KOPT-K1 (cell line): ENCODE measurements at regions not wholly inside any gene's neighbourhood (a gene's known extent, or its start where the extent isn't known, plus 50 kb on each side); places are given as distances from the start of the nearest gene placed in this dataset.
"Not testable (repeated sequence)": the region's sequence is repeated elsewhere in the genome, so short reads cannot be mapped to it uniquely, and the experiment has no call there.

Experiments used
- H3K27ac ChIP-seq: fragments of 200-600 bp; sonication (generic); 2 replicates; pipeline ENCODE4 v1.5.1; 2016; ENCODE audit warnings: antibody characterized with exemption, mild to moderate bottlenecking, low read depth, low read length; ENCODE audit not compliant: poor library complexity, severe bottlenecking
- H3K36me3 ChIP-seq: fragments of 200-600 bp; sonication (generic); 2 replicates; pipeline ENCODE4 v1.5.1; 2017; ENCODE audit warnings: antibody characterized with exemption, mild to moderate bottlenecking, low read length, moderate library complexity; ENCODE audit not compliant: insufficient read depth
- H3K9me3 ChIP-seq: fragments of 200-600 bp; sonication (generic); 2 replicates; pipeline ENCODE4 v1.5.1; 2017; ENCODE audit warnings: antibody characterized with exemption, low read length, mild to moderate bottlenecking; ENCODE audit not compliant: insufficient read depth, poor library complexity, severe bottlenecking

DNA sequence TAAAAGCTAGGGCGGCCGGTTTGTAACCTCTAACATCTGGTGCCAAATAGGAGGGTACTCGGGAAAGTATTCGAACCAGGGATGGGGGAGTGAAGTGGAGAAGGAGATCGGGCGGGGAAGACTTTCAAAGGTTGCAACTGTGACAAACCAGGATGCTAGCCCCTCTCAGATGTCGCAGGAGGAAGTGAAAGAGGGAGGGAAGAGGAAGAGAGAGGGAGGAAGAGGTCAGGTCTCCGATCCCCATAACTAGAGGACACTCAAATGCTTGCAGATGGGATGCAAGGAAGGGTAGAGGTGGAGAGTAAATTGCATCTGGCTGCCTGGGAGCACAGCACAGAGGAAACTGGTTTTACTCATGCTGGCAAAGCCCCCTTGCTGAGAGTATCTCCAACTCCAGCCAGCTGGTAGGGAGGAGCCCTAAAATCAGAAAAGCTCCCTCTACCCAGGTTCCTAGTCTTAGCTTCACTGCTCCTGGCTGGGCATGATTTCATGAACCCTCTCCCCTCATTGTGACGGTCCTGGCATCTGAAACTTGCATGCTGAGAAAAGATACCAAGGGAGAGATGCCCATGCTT lies 696.7 kb upstream of the TBX3 start:
- Histone ChIP-seq H3K36me3 (no peaks in the 10 kb centered on the region), H3K27ac (no peak overlapping the region), H3K9me3 (peaks cover 5% of the 10 kb centered on the region)

DNA sequence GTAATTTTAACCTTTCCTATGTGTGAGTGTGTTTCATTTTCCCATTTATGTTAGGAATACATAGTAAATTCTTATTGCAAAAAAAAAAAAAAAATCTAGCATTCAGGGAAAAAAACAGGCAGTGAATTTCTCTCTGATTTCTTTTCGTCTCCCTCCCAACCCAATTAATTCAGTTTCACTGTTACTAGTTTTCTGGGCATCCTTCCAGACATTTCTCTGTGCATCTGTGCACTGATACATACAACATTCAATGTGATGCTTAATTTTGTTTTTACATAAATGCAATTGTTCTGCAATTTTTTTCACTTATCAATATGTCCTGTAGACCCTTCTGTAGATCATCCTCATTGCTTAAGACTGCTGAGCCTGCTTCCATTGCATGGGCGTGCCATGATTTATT lies 694.3 kb upstream of the TBX3 start:
- peaks cover 12% of the 10 kb centered on the region for H3K9me3 ChIP-seq
- H3K27ac ChIP-seq, result no peak overlapping the region
- H3K36me3 ChIP-seq, result no peaks in the 10 kb centered on the region

DNA sequence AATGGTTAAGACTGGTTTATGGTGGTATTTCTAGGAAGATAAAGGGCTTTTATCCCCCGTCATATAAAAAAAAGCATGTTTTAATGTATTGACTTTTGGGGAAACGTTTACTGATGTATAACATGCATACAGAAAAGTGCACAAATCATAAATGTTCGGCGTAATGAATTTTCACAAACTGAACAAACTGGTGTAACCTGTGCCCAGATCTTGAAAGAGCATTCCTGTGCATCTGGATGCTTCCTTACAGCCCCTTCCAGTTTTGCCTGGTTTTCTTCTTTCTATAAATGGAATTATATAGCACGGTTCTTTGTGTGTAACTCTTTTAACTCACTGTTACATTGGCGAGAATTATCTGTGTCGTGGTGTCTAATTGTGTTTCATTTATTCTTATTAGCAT lies 693.8 kb upstream of the TBX3 start:
- Histone ChIP-seq H3K27ac (no peak overlapping the region), H3K36me3 (no peaks in the 10 kb centered on the region), H3K9me3 (peaks cover 12% of the 10 kb centered on the region)

- no peaks in the 10 kb centered on the region for H3K36me3 ChIP-seq
- no peak overlapping the region for H3K27ac ChIP-seq
- H3K9me3 ChIP-seq, result peaks cover 12% of the 10 kb centered on the region
Measured at GRCh38 chr12:115377230-115377629, 693.3 kb upstream of the TBX3 start.

DNA sequence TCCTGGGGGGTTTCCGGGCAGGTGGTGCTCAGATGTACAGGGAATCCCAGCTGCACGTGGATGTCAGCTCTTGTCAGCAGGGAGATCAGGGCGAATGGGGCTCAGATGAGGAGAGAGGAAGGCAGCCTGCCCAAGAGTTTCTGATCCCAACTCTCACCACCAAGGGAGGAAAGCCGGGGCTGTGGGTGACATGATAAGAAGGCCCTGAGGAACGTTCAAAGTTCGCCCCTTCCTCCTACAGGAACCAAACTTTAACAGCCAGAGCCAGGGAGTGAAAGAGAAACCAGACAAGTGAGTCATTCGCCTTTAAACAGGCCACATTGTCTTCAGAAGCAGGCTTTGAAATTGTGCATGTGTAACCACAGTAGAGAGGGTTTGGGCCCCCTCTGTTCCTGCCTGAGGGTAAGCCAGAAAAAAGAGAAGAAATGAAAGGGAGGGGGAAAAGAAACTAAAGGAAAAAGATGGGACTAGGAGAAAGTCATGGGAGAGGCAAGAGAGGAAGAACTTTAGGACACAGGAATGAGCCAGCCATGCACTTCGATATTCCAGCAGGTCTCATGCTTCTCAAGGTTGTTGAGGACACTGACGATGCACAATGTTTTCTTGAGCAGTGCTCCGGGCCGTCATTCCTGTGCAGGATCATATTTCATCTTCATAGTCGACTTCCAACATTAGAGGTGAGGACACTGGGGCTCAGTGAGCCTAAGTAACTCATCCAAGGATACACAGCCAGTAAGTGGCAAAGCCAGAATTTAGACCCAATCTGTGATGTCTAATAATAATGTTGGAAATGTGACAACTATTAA lies 691.4 kb upstream of the TBX3 start:
- peaks cover 12% of the 10 kb centered on the region for H3K9me3 ChIP-seq
- no peaks in the 10 kb centered on the region for H3K36me3 ChIP-seq
- peak overlapping the region; percentile 14 for H3K27ac ChIP-seq

DNA sequence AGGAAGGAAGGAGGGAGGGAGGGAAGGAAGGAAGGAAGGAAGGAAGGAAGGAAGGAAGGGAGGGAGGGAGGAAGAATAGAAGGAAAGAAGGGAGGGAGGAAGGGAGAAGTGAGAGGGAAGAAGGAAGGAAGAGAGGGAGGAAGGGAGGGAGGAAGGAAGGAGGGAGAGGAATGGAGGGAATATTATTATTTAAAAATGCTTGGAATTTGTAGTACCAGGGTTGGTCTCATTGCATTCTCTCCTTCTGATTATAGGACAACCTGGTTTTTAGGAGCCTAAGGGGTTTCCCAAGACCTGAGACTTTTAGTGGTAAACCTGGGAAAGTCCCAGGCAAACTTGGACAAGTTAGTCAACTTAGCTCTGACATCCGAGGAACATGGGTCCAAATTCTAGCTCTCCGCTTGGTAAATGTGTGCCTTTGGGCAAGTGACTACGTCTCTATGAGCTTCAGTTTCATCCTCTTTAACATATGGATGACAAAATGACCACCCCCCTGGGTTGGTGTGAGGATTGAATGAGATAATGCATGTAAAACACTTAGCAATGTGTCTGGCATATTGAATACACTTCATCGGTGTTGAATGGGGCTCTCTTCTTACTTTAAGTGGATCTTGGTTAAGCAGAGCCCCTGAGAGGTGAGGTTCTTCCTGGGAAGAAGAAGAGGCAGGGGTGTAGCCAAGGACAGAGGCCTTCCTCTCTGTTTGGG lies 690.7 kb upstream of the TBX3 start:
- Histone ChIP-seq H3K9me3 (peaks cover 12% of the 10 kb centered on the region), H3K36me3 (no peaks in the 10 kb centered on the region), H3K27ac (peak overlapping the region; percentile 14)

DNA sequence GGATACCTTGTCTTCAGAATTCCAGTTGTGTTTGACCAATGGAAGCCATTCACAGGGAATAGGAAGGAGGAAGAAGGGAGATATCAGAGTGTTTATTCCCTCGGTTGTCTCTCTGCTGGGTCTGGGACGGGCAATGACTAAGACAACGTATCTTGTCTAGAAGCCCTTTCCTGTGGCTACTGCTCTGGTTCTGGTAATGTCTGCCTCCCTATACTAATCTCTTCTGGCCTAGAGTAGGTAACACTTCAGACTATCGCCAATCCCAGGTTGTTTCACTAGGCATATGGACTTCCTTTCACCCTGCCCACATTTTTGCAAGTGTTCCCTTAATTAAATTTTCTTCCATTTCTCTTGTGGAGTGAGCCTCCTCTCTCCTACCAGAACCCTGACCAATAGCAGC lies 687.7 kb upstream of the TBX3 start:
- Histone ChIP-seq H3K36me3 (no peaks in the 10 kb centered on the region), H3K9me3 (peaks cover 16% of the 10 kb centered on the region), H3K27ac (no peak overlapping the region)

DNA sequence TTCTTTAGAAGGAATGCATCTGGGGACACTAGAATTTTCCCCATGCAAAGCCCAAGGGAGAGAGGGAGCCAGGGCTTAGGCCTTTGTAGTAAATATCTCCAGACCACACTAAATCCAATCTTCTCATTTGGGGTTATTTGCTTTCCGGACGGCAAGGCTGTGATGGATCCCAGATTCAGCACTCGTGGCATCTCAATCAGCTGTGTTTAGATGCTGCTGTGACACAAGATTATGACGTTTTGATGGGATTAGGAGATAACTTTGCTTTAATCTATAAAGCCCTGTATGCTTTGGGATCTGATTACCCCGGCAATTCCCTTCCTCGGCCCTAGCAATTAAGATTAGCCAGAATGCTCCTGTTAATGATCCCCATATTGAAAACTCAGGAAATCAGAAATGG lies 686.7 kb upstream of the TBX3 start:
- Histone ChIP-seq H3K27ac (no peak overlapping the region), H3K9me3 (peaks cover 16% of the 10 kb centered on the region), H3K36me3 (no peaks in the 10 kb centered on the region)

DNA sequence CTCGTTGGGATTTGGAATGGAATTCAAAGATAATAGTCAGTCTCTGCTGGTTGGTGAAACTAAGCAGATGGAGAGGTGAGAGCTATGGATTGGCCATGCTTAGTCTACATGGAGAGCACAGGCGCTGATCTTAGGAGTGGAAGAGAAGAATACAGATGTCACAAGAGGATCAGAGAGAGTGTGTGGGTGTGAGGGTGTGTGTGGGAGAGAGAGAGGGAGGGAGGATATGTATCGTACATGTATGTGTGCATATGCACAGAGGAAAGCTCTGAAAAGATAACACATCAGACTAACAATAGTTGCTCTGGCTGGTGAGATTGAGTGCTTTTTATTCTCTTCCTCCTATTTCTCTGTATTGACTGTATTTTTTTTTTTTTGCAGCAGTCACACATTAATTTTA lies 686.2 kb upstream of the TBX3 start:
- peaks cover 16% of the 10 kb centered on the region for H3K9me3 ChIP-seq
- no peak overlapping the region for H3K27ac ChIP-seq
- no peaks in the 10 kb centered on the region for H3K36me3 ChIP-seq

DNA sequence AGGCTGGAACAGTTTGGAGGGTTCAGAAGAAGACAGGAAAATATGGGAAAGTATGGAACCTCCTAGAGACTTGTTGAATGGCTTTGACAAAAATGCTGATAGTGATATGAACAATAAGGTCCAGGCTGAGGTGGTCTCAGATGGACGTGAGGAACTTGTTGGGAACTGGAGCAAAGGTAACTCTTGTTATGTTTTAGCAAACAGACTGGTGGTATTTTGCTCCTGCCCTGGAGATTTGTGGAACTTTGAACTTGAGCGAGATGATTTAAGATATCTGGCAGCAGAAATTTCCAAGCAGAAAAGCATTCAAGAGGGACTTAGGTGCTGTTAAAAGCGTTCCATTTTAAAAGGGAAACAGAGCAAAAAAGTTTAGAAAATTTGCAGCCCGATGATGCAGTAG lies 682.3 kb upstream of the TBX3 start:
- H3K36me3 ChIP-seq, H3K27ac ChIP-seq, H3K9me3 ChIP-seq: not testable (repeated sequence)

DNA sequence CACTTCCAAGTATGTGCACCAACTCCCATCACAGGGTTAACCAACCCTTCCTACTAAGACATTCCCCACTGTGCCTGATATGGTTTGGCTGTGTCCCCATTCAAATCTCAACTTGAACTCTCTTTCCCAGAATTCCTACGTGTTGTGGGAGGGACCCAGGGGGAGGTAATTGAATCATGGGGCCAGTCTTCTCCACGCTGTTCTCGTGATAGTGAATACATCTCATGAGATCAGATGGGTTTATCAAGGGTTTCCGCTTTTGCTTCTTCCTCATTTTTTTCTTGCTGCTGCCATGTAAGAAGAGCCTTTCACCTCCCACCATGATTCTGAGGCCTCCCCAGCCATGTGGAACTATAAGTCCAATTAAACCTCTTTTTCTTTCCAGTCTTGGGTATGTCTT lies 681.8 kb upstream of the TBX3 start:
- not testable (repeated sequence) for H3K36me3 ChIP-seq, H3K27ac ChIP-seq, H3K9me3 ChIP-seq

- Histone ChIP-seq H3K36me3 (no peaks in the 10 kb centered on the region), H3K9me3 (peaks cover 8% of the 10 kb centered on the region)
Measured at GRCh38 chr12:115364921-115365320, 680.9 kb upstream of the TBX3 start.

GRCh38 chr12:115362339-115362976 lies 678.5 kb upstream of the TBX3 start:
- Histone ChIP-seq H3K9me3 (peaks cover under 1% of the 10 kb centered on the region), H3K27ac (no peak overlapping the region)

More at GRCh38 chr12:115364921-115365320, 680.9 kb upstream of the TBX3 start:
- H3K27ac ChIP-seq, result no peak overlapping the region

DNA sequence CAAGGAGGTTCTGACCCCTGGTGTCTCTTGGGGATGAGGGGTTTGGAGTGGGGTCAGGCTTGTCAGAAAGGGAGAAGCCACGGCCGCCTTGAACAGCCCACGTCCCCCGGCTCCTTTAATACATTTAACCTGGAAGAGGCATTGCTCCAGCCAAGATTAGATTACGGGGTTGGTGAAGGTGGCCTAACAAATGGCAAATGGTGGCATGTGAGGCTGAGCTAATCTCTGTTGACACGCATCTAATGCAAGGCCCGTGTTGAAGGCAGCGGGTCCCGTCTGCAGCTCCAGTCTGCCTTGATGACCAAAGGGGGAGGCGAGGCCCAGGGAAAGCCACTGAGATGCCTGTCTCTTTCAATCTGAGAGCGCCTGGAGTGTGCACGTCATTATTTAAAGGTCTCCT lies 673.7 kb upstream of the TBX3 start:
- no peaks in the 10 kb centered on the region for H3K36me3 ChIP-seq
- no peak overlapping the region for H3K27ac ChIP-seq
- no peaks in the 10 kb centered on the region for H3K9me3 ChIP-seq

More at GRCh38 chr12:115362339-115362976, 678.5 kb upstream of the TBX3 start:
- H3K36me3 ChIP-seq, result no peaks in the 10 kb centered on the region

DNA sequence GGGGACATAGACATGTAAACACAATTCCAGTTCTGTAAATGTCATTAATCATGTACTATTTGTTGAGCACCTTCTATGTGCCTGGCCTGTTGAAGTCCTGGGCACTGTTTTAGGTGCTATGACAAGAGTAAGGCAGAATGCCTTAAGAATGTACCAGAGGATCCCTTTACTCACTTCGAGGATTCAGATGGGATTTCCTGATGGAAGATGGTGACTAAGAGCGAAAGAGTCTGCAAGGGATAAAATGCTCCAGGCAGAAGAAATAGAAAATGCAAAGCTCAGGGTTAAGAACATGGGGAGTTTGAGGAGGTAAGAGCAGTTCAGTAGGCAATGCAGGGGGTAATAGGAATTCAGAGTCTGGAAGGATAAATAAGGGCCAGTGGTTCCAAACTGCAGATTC lies 671.3 kb upstream of the TBX3 start:
- H3K36me3 ChIP-seq, result no peaks in the 10 kb centered on the region
- no peaks in the 10 kb centered on the region for H3K9me3 ChIP-seq

More for the DNA sequence above, 671.3 kb upstream of the TBX3 start:
- no peak overlapping the region for H3K27ac ChIP-seq
